GM12878 (cell line): ENCODE measurements at regions not wholly inside any gene's neighbourhood (a gene's known extent, or its start where the extent isn't known, plus 50 kb on each side); places are given as distances from the start of the nearest gene placed in this dataset.

ENCODE experiments used
- ATAC-seq: fragments of 200-7000 bp; cut with Tn5 transposase; 3 replicates; pipeline ENCODE4 v1.9.1; 2020; ENCODE audit warnings: mild to moderate bottlenecking, moderate library complexity
- BruUV-seq: library from RNA; stranded (reverse); fragments of 400-500 nt; replicated peaks from 2 replicates; lab custom pipeline; 2021; lab: Mats Ljungman, UMichigan
- CTCF ChIA-PET: fragments of 300-600 bp; sonication (Branson Sonifier 250); formaldehyde crosslinking; extraction: SDS; loops from one replicate; lab custom pipeline; 2021; ENCODE audit warnings: inconsistent platforms; lab: Yijun Ruan, JAX
- POLR2A ChIA-PET: fragments of 350-600 bp; formaldehyde crosslinking; extraction: SDS; loops from one replicate; lab custom pipeline; 2021; ENCODE audit warnings: inconsistent platforms; lab: Charles Lee
- RAD21 ChIA-PET: fragments of 300-600 bp; sonication (Branson Sonifier 250); formaldehyde crosslinking; loops from one replicate; lab custom pipeline; 2023; ENCODE audit warnings: antibody characterized with exemption; ENCODE audit not compliant: unreplicated experiment; lab: Charles Lee
- SMC1A ChIA-PET: fragments of 300-600 bp; sonication (Branson Sonifier 250); formaldehyde crosslinking; loops from one replicate; lab custom pipeline; 2023; ENCODE audit not compliant: unreplicated experiment, uncharacterized antibody; lab: Charles Lee
- DNase-seq: peaks from one replicate; pipeline ENCODE4 v3.0.0-alpha.2; 2011; ENCODE audit warnings: low read depth, low spot score
- FAIRE-seq: peaks from 3 replicates; lab custom pipeline; 2011; peaks lifted over from hg19 to GRCh38; lab: Jason Lieb, UNC
- H2AFZ ChIP-seq: 2 replicates; pipeline ENCODE4 v1.6.0; 2011; ENCODE audit warnings: low read depth, low read length, control low read depth; ENCODE audit not compliant: control insufficient read depth
- H3K27ac ChIP-seq: 2 replicates; pipeline ENCODE4 v1.5.1; 2011; ENCODE audit warnings: control low read depth; ENCODE audit not compliant: control insufficient read depth, insufficient read depth
- H3K27me3 ChIP-seq, 2 experiments: replicated peaks in 1 of 2; 2 replicates each; pipeline versions ENCODE4 v1.6.0 to v1.6.1; 2011; ENCODE audit warnings: low read length in 1 of 2; ENCODE audit not compliant: control insufficient read depth in 2 of 2, insufficient read depth in 2 of 2
- H3K36me3 ChIP-seq, 2 experiments: 2 replicates each; pipeline ENCODE4 v1.5.1; 2011; ENCODE audit warnings: low read length in 1 of 2; ENCODE audit not compliant: control insufficient read depth in 2 of 2, insufficient read depth in 2 of 2
- H3K4me1 ChIP-seq: 2 replicates; pipeline ENCODE4 v1.6.1; 2011; ENCODE audit warnings: mild to moderate bottlenecking, low read length, moderate library complexity, mixed read lengths; ENCODE audit not compliant: control insufficient read depth, insufficient read depth
- H3K4me2 ChIP-seq: 2 replicates; pipeline ENCODE4 v1.6.0; 2011; ENCODE audit warnings: control low read depth; ENCODE audit not compliant: control insufficient read depth, insufficient read depth
- H3K4me3 ChIP-seq: fragments of 200-600 bp; sonication (generic); 2 replicates; pipeline ENCODE4 v1.5.1; 2016
- H3K79me2 ChIP-seq: 2 replicates; pipeline ENCODE4 v1.6.0; 2011; ENCODE audit warnings: low read length; ENCODE audit not compliant: control insufficient read depth, insufficient read depth
- H3K9ac ChIP-seq: 2 replicates; pipeline ENCODE4 v1.8.0; 2011; ENCODE audit warnings: low read length, control low read depth, mixed read lengths; ENCODE audit not compliant: control insufficient read depth, insufficient read depth
- H3K9me3 ChIP-seq: replicated peaks from 3 replicates; pipeline ENCODE4 v1.5.1; 2011; ENCODE audit warnings: mild to moderate bottlenecking, low read length; ENCODE audit not compliant: control insufficient read depth, insufficient read depth
- H4K20me1 ChIP-seq: 2 replicates; pipeline ENCODE4 v1.6.0; 2011; ENCODE audit not compliant: control insufficient read depth, insufficient read depth
- ATF7 ChIP-seq: fragments of 450-650 bp; IDR thresholded peaks from 2 replicates; pipeline ENCODE4 v1.6.1; 2016; ENCODE audit warnings: low read depth, mild to moderate bottlenecking
- CBX3 ChIP-seq: fragments of 200-600 bp; sonication (generic); IDR thresholded peaks from 2 replicates; pipeline ENCODE4 v1.6.1; 2016; ENCODE audit warnings: low read depth, borderline replicate concordance
- CHD2 ChIP-seq: IDR thresholded peaks from 2 replicates; pipeline ENCODE4 v1.6.1; 2011; ENCODE audit warnings: low read depth, low read length, improper control_type of control experiment, borderline replicate concordance
- ESRRA ChIP-seq: IDR thresholded peaks from 2 replicates; pipeline ENCODE4 v1.6.1; 2012; ENCODE audit warnings: mild to moderate bottlenecking, low read length, improper control_type of control experiment
- JUND ChIP-seq: IDR thresholded peaks from 2 replicates; pipeline ENCODE4 v1.6.1; 2012; ENCODE audit warnings: low read depth, mild to moderate bottlenecking, low read length, improper control_type of control experiment, moderate library complexity
- LARP7 ChIP-seq: fragments of 450-650 bp; IDR thresholded peaks from 2 replicates; pipeline ENCODE4 v1.6.1; 2017; ENCODE audit warnings: mild to moderate bottlenecking
- NBN ChIP-seq: fragments of 450-650 bp; IDR thresholded peaks from 2 replicates; pipeline ENCODE4 v1.6.1; 2016
- NFIC ChIP-seq: IDR thresholded peaks from 2 replicates; pipeline ENCODE4 v1.6.1; 2012; ENCODE audit warnings: low read depth, mild to moderate bottlenecking, inconsistent platforms, low read length, moderate library complexity
- SIX5 ChIP-seq: IDR thresholded peaks from 2 replicates; pipeline ENCODE4 v1.6.1; 2011; ENCODE audit warnings: mild to moderate bottlenecking, low read depth, low read length, moderate library complexity; ENCODE audit not compliant: severe bottlenecking
- SPI1 ChIP-seq: IDR thresholded peaks from 2 replicates; pipeline ENCODE4 v1.6.1; 2011; ENCODE audit warnings: low read depth, mild to moderate bottlenecking, low read length, moderate library complexity, borderline replicate concordance; ENCODE audit not compliant: insufficient read depth
- STAT3 ChIP-seq: IDR thresholded peaks from 2 replicates; pipeline ENCODE4 v1.6.1; 2011; ENCODE audit warnings: low read depth, low read length, improper control_type of control experiment
- WGBS: methylation state at CpG from one replicate; pipeline ENCODE4 v1.1.6; 2016; ENCODE audit warnings: low lambda C conversion rate; ENCODE audit not compliant: insufficient replicate concordance, insufficient coverage; ENCODE audit errors: missing lambda C conversion rate; 5-methylcytosine and 5-hydroxymethylcytosine counted together
- in situ Hi-C: fragments of 300-500 bp; cut with MboI; formaldehyde crosslinking; loops from 9 replicates; pipeline ENCODE4 v1.14.3; 2018; ENCODE audit warnings: mixed read lengths
- intact Hi-C: fragments of 100-400 bp; cut with micrococcal nuclease; formaldehyde crosslinking; loops from one replicate; pipeline ENCODE4 v1.14.2; 2022; ENCODE audit not compliant: unreplicated experiment
- TF ChIP-seq, protein P1 (sequence below): fragments of 450-650 bp; IDR thresholded peaks from 2 replicates; pipeline ENCODE4 v1.6.1; 2016; ENCODE audit warnings: mild to moderate bottlenecking
- TF ChIP-seq, protein P2 (sequence below): fragments of 450-650 bp; IDR thresholded peaks from 2 replicates; pipeline ENCODE4 v1.6.1; 2017; ENCODE audit warnings: antibody characterized with exemption, mild to moderate bottlenecking, moderate library complexity
- TF ChIP-seq, protein P3 (sequence below): IDR thresholded peaks from 2 replicates; pipeline ENCODE4 v1.6.1; 2012; ENCODE audit warnings: low read depth, low read length, improper control_type of control experiment

DNA sequence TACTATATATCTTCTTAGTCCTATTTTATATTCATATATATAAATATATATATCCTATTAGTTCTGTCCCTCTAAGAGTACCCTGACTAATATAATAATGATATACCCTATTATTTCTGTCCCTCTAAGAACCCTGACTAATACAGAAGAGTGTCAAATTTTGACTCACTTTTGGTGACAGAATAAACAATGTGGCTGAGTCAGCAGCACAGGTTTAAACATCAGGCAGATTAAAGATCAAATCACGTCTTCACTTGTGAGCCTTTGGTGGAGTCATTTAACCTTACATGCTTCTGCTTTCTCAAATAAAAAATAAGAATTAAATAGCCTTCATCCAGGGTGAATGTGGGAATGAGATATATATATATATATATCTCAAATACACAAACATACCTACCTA is 615.9 kb upstream of the GCFC2 start:
- WGBS, result 0% methylated on average over 1 of the region's 1 CpG
- H3K36me3 ChIP-seq, result no peaks in the 10 kb centered on the region
- ChIA-PET RAD21 (no interaction called here), POLR2A (no interaction called here), SMC1A (no interaction called here), CTCF (no interaction called here)
- no peak overlapping the region for H2AFZ ChIP-seq
- DNase-seq, result no peak
- no peaks in the 10 kb centered on the region for H4K20me1 ChIP-seq
- intact Hi-C loops, result no loop called here
- BruUV-seq, result no TSS peak
- ATAC-seq, result no peak
- no peaks in the 10 kb centered on the region for H3K27me3 ChIP-seq
- no peaks in the 10 kb centered on the region for H3K79me2 ChIP-seq
- no peak overlapping the region for H3K4me2 ChIP-seq
- TF ChIP-seq LARP7, result no peak
- TF ChIP-seq, protein P1, sequence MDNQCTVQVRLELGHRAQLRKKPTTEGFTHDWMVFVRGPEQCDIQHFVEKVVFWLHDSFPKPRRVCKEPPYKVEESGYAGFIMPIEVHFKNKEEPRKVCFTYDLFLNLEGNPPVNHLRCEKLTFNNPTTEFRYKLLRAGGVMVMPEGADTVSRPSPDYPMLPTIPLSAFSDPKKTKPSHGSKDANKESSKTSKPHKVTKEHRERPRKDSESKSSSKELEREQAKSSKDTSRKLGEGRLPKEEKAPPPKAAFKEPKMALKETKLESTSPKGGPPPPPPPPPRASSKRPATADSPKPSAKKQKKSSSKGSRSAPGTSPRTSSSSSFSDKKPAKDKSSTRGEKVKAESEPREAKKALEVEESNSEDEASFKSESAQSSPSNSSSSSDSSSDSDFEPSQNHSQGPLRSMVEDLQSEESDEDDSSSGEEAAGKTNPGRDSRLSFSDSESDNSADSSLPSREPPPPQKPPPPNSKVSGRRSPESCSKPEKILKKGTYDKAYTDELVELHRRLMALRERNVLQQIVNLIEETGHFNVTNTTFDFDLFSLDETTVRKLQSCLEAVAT, result no peak
- TF ChIP-seq, protein P2, sequence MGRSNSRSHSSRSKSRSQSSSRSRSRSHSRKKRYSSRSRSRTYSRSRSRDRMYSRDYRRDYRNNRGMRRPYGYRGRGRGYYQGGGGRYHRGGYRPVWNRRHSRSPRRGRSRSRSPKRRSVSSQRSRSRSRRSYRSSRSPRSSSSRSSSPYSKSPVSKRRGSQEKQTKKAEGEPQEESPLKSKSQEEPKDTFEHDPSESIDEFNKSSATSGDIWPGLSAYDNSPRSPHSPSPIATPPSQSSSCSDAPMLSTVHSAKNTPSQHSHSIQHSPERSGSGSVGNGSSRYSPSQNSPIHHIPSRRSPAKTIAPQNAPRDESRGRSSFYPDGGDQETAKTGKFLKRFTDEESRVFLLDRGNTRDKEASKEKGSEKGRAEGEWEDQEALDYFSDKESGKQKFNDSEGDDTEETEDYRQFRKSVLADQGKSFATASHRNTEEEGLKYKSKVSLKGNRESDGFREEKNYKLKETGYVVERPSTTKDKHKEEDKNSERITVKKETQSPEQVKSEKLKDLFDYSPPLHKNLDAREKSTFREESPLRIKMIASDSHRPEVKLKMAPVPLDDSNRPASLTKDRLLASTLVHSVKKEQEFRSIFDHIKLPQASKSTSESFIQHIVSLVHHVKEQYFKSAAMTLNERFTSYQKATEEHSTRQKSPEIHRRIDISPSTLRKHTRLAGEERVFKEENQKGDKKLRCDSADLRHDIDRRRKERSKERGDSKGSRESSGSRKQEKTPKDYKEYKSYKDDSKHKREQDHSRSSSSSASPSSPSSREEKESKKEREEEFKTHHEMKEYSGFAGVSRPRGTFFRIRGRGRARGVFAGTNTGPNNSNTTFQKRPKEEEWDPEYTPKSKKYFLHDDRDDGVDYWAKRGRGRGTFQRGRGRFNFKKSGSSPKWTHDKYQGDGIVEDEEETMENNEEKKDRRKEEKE, result no peak
- TF ChIP-seq ESRRA, result no peak
- TF ChIP-seq, protein P3, sequence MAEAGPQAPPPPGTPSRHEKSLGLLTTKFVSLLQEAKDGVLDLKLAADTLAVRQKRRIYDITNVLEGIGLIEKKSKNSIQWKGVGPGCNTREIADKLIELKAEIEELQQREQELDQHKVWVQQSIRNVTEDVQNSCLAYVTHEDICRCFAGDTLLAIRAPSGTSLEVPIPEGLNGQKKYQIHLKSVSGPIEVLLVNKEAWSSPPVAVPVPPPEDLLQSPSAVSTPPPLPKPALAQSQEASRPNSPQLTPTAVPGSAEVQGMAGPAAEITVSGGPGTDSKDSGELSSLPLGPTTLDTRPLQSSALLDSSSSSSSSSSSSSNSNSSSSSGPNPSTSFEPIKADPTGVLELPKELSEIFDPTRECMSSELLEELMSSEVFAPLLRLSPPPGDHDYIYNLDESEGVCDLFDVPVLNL, result no peak
- no peak for TF ChIP-seq JUND
- TF ChIP-seq ATF7, result no peak
- TF ChIP-seq NFIC, result no peak
- TF ChIP-seq STAT3, result no peak
- TF ChIP-seq NBN, result no peak
- no peak for TF ChIP-seq SPI1
- no peak for TF ChIP-seq CBX3
- TF ChIP-seq SIX5, result no peak
- no peak for TF ChIP-seq CHD2
- in situ Hi-C loops, result no loop called here
- H3K4me3 ChIP-seq, result no peak overlapping the region
- H3K9ac ChIP-seq, result no peak overlapping the region
- H3K9me3 ChIP-seq, result no peaks in the 10 kb centered on the region
- H3K4me1 ChIP-seq, result no peaks in the 10 kb centered on the region
- no peak overlapping the region for H3K27ac ChIP-seq
- no peak for FAIRE-seq
